Epithelial cell of proximal tubule (primary cell): ENCODE measurements at regions not wholly inside any gene's neighbourhood (a gene's known extent, or its start where the extent isn't known, plus 50 kb on each side); places are given as distances from the start of the nearest gene placed in this dataset.

Experiments
- DNase-seq: peaks from one replicate; pipeline ENCODE4 v3.0.0-alpha.2; 2011; ENCODE audit warnings: low read depth
- H3K4me3 ChIP-seq: 2 replicates; pipeline ENCODE4 v1.5.1; 2011; ENCODE audit warnings: low read depth, mild to moderate bottlenecking, low read length
- TF ChIP-seq, protein P1 (sequence below): conservative IDR thresholded peaks from 2 replicates; pipeline ENCODE4 v1.5.1; 2012; ENCODE audit warnings: low read depth, mild to moderate bottlenecking, low read length

DNA sequence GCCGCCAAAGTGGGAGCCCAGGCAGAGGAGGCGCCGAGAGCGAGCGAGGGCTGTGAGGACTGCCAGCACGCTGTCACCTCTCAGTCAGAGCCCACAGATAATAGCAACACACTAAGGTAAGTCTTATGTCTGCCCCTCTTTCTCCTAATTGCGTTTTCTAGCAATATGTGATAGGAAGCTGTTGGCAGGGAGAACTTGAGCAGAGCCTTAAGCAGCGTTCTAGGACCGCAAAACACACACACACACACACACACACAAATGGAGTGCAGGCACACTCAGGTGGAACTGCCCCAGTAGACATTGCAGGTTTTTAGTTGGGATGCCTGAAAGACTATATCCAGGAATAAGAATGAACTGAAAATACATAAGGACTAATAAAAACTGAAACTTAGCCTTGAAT is 1188.5 kb downstream of the NXPH1 start:
- TF ChIP-seq, protein P1, sequence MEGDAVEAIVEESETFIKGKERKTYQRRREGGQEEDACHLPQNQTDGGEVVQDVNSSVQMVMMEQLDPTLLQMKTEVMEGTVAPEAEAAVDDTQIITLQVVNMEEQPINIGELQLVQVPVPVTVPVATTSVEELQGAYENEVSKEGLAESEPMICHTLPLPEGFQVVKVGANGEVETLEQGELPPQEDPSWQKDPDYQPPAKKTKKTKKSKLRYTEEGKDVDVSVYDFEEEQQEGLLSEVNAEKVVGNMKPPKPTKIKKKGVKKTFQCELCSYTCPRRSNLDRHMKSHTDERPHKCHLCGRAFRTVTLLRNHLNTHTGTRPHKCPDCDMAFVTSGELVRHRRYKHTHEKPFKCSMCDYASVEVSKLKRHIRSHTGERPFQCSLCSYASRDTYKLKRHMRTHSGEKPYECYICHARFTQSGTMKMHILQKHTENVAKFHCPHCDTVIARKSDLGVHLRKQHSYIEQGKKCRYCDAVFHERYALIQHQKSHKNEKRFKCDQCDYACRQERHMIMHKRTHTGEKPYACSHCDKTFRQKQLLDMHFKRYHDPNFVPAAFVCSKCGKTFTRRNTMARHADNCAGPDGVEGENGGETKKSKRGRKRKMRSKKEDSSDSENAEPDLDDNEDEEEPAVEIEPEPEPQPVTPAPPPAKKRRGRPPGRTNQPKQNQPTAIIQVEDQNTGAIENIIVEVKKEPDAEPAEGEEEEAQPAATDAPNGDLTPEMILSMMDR, result no peak
- H3K4me3 ChIP-seq, result no peak overlapping the region
- no peak for DNase-seq

DNA sequence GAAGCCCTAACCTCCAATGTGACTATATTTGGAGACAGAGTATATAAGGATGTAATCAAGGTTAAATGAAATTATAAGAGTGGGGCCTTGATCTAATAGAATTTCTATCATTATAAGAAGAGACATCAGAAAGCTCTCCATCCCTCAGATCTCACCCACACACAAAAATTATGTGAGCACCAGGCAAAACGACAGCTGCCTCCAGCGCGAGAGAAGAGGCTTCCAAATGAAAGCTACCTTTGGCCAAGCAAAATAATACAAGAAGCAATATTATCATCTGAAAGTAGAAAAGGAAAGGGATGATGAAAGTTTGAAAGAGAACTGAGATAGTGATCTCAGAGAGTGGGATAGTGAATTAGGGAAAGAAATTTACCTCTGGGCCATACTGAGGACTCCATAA is 1192.5 kb downstream of the NXPH1 start:
- no peak for DNase-seq
- TF ChIP-seq, protein P1, result no peak
- no peak overlapping the region for H3K4me3 ChIP-seq

DNA sequence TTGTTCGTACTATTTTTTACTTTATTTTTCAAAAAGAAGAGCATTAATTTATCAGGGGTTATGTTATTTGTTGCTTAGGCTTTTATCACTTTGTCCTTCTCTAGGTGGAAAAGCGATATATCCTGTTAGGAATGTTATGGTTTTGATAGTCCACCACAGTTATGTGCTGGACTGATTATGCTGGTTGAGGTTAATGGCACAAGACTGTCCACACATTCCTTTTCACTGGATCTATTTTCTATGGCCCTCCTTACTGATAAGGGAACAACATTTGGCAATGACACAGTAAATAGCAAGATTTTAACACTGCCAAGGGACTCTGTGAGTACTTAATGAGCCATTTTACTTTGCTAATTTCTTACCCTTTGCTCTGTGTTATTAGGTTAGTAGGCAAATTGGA is 1212.3 kb downstream of the NXPH1 start:
- TF ChIP-seq, protein P1, result no peak
- DNase-seq, result no peak
- H3K4me3 ChIP-seq, result no peak overlapping the region

DNA sequence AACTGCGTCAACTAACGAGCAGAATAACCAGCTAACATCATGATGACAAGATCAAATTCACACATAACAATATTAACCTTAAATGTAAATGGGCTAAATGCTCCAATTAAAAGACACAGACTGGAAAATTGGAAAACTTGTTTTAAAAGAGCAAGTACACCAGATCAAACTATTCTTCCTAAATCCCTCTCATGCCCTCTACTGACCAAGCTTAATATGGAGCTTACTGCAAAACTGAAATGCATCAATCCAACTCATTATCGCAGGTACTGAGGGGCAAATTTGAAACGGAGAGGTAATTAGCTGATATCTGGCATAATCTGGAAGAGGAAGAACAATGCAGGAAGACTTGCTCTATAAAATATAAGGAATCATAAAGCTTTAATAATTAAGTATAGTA is 1223.8 kb downstream of the NXPH1 start:
- DNase-seq, result no peak
- TF ChIP-seq, protein P1, result no peak
- no peak overlapping the region for H3K4me3 ChIP-seq

DNA sequence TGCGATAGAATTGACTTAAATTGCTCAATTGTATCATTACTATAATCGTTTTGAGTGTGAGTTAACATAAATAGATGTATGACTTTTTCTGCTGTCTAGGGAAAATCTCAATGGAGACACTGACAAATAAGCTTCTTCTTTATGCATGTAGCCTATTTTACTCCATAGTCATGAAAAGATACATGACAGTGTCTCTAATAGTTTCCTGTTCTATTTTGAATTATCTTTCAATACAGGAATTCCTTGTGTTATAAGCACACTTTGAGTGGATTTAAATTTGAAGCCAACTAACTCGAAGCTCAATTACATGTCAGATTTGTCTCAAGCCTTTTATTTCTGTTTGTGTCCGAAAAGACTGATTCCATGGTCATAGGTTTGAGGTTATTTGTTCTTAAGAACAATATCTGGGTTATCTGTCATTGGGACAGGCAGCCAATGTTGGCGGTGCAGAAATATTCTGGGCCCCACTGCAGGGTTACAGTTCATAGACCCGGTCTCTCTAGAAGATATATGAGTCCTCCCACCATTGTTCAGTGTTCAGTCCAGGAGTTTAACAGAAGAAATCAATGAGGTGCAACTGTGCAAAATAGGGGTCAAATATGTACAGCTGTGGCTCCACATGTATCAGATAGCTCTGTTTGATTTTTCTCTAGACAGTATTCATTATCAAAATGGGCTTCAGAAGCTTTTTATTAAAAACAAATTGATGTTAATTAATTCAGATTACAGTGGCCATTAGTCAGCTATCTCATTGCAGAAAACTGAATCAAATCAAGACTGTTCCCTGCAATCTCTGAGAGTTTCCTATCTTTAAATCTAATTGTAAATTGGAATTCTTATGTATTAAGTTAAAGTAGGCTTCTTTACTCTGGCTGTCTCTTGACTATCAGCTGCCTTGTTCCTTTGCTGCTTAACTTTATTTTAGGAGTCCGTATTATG is 1238.8 kb downstream of the NXPH1 start:
- no peak overlapping the region for H3K4me3 ChIP-seq
- TF ChIP-seq, protein P1, result no peak
- DNase-seq, result no peak

DNA sequence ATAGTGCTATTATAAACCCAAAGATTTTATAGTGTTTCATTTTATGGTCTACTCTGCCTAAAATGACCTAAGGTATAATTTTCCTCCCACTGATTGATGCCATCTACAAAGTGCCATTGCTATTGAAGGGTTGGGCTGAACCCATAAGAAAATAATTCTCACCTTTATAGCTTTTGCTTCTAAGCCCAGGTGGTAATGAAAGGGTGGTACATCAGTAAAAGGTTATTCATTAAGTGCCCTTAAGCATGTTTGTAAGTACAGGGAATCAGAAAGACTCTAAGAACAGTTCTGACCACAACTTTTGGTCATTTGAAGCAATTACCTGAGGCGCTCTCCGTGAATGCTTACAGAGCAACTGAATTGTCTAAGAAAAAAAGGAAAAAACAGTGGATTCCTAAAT is 1247.3 kb downstream of the NXPH1 start:
- no peak for DNase-seq
- TF ChIP-seq, protein P1, result no peak

DNA sequence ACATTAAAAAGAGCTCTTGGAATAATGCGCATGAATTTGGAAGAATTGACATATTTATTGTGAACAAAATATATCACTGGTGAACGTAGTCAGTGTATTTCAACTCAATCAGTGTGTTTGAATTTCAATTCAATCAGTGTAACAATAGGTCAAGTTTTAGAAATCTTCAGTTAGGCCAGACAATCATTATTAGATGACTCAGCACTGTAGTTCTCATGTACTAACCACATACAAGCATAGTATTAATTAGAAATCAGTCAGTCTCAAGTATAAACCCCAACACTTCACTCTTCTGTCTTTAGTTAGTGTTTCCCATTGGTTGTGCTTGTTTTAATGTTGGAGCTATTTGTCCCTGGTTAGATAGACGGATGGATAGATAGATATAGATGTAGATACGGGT is 1247.9 kb downstream of the NXPH1 start:
- DNase-seq, result no peak
- TF ChIP-seq, protein P1, result no peak
- no peak overlapping the region for H3K4me3 ChIP-seq

More for the DNA sequence above, 1247.3 kb downstream of the NXPH1 start:
- no peak overlapping the region for H3K4me3 ChIP-seq
